GM12873 (cell line): ENCODE measurements at regions not wholly inside any gene's neighbourhood (a gene's known extent, or its start where the extent isn't known, plus 50 kb on each side); places are given as distances from the start of the nearest gene placed in this dataset.

Source experiments
- CTCF ChIP-seq: IDR thresholded peaks from 2 replicates; pipeline ENCODE4 v1.5.1; 2012; ENCODE audit warnings: low read depth, mild to moderate bottlenecking, moderate library complexity, low read length, control low read depth; ENCODE audit not compliant: insufficient read depth; ENCODE audit errors: missing control alignments

GRCh38 chr1:221184131-221184794 is 305.0 kb downstream of the HLX start:
- TF ChIP-seq CTCF: no peak

DNA sequence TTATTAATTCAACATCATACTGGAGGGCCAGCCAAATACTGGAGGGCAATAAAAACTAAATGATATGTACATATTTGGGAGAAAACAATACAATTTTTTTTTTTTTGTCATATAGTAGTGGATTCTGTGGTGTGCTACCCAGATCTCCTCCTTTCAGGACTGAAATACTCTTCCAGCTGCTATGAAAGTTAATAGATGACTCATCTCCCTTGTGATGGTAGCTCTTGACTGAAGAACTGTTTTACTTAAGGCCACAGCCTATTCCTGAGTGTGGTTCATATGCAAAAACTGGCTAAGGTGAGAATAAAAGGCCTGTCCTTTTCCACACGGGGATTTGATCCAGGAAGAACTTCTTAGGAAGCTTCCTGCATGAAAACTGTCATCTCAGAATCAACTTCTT is 307.9 kb downstream of the HLX start:
- TF ChIP-seq CTCF: no peak

DNA sequence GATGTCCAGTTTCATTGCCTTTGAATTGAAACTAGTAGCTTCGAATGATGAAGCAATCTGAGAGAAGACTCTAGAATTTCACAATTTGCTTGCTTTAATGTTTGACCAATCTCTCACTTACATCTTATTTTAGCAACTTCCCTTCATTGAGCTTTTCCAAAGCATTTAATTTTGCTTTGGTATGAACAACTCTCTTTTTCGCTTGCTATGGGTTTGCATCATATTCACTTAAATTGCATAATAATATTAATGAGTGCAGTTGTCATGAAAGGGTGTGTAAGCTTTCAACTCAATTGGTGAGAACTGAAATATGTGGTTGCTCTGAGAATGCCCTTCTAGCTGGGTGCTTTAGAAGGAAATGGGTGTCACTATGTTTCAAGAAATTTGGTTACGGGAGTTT is 309.2 kb downstream of the HLX start:
- TF ChIP-seq CTCF: no peak

- no peak for TF ChIP-seq CTCF
Observed at GRCh38 chr1:221190249-221190648, 311.0 kb downstream of the HLX start.

DNA sequence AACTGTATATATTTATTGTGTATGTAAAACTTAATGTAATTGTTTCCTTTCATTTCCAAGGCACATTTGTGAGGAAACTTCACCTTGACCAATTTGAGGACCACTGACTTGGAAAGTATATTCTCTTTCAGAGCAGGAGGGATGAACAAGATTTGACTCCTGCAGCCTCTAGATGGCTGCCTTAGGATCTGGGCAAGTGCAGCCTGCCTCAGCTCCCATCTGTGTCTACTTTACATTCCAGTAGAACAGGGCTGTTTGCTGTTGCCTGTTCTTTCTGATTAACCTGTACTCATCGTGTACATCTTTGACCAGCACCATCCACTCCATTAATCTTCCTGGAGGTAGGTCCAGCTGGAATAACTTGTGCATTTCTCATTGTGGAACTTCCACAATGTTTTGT is 312.8 kb downstream of the HLX start:
- TF ChIP-seq CTCF: no peak

DNA sequence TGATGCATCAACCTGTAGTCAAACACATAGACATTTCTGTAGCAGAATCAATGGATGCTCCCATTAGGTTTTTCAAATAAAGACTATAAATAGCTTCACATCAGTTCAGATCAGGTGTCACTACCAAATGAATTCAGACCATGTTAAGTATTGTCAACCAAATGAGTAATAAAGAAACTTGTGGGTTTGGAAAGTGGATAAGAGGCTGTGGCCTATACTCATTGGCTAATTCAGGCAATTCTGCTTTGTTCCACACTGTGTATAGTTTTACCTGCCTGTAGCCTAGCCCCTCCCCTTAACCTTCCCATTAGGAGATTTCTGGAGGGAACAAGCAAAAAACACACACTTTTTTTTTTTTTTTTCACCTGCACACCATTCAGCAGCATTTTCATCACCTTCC is 321.2 kb downstream of the HLX start:
- no peak for TF ChIP-seq CTCF

DNA sequence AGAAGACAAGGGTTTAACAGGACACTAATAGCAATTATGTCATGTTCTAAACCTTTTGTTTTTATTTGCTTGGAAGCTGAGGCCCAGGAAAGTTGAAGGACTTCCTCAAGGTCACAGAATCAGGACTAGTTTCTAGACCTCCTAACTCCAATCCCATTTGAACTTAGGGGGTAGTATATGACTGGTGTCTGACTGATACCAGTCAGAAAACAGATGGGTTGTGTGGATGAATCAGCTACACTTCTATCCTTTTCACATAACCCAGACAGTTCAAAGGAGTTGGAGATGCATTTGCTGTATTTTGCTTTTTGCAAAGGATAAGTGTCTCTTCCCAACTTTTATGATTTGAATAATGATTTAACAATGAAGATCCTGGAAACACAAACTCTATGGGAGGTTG is 322.5 kb downstream of the HLX start:
- no peak for TF ChIP-seq CTCF
